ENCODE measurements at regions not wholly inside any gene's neighbourhood (a gene's known extent, or its start where the extent isn't known, plus 50 kb on each side); places are given as distances from the start of the nearest gene placed in this dataset.

GRCh38 chr21:40923901-40924300 lies 76.9 kb upstream of the DSCAM start:
- no peak overlapping the region for H3K4me3 ChIP-seq (replicated peaks; ENCODE audit: low read depth, low read length)
- TF ChIP-seq CTCF (IDR thresholded peaks at IDR 0.05; ENCODE audit: low read depth, low read length, missing control alignments), result no peak
- DNase-seq (ENCODE audit: extremely low read depth, low read depth), result no peak

GRCh38 chr21:40924641-40925040 lies 77.7 kb upstream of the DSCAM start:
- no peak overlapping the region for H3K4me3 ChIP-seq (replicated peaks; ENCODE audit: low read depth, low read length)
- no peak for TF ChIP-seq CTCF (IDR thresholded peaks at IDR 0.05; ENCODE audit: low read depth, low read length, missing control alignments)
- no peak for DNase-seq (ENCODE audit: extremely low read depth, low read depth)

- no peak for DNase-seq (ENCODE audit: extremely low read depth, low read depth)
- H3K4me3 ChIP-seq (replicated peaks; ENCODE audit: low read depth, low read length), result no peak overlapping the region
- TF ChIP-seq CTCF (IDR thresholded peaks at IDR 0.05; ENCODE audit: low read depth, low read length, missing control alignments), result no peak
These were observed 79.3 kb upstream of the DSCAM start for GRCh38 chr21:40926238-40926637.

GRCh38 chr21:40929833-40930232 lies 82.9 kb upstream of the DSCAM start:
- no peak for DNase-seq (ENCODE audit: extremely low read depth, low read depth)
- TF ChIP-seq CTCF (IDR thresholded peaks at IDR 0.05; ENCODE audit: low read depth, low read length, missing control alignments), result no peak
- no peak overlapping the region for H3K4me3 ChIP-seq (replicated peaks; ENCODE audit: low read depth, low read length)

GRCh38 chr21:40931197-40931596 lies 84.2 kb upstream of the DSCAM start:
- no peak overlapping the region for H3K4me3 ChIP-seq (replicated peaks; ENCODE audit: low read depth, low read length)
- no peak for DNase-seq (ENCODE audit: extremely low read depth, low read depth)
- TF ChIP-seq CTCF (IDR thresholded peaks at IDR 0.05; ENCODE audit: low read depth, low read length, missing control alignments), result no peak

GRCh38 chr21:40936178-40936577 lies 89.2 kb upstream of the DSCAM start:
- TF ChIP-seq CTCF (IDR thresholded peaks at IDR 0.05; ENCODE audit: low read depth, low read length, missing control alignments), result no peak
- DNase-seq (ENCODE audit: extremely low read depth, low read depth), result no peak
- H3K4me3 ChIP-seq (replicated peaks; ENCODE audit: low read depth, low read length), result no peak overlapping the region

- no peak for DNase-seq (ENCODE audit: extremely low read depth, low read depth)
- TF ChIP-seq CTCF (IDR thresholded peaks at IDR 0.05; ENCODE audit: low read depth, low read length, missing control alignments), result no peak
- no peak overlapping the region for H3K4me3 ChIP-seq (replicated peaks; ENCODE audit: low read depth, low read length)
These were observed 89.9 kb upstream of the DSCAM start for GRCh38 chr21:40936771-40937261.
